ENCODE measurements at regions not wholly inside any gene's neighbourhood (a gene's known extent, or its start where the extent isn't known, plus 50 kb on each side); places are given as distances from the start of the nearest gene placed in this dataset.
"Not testable (repeated sequence)": the region's sequence is repeated elsewhere in the genome, so short reads cannot be mapped to it uniquely, and the experiment has no call there.

- TF ChIP-seq, protein P1, sequence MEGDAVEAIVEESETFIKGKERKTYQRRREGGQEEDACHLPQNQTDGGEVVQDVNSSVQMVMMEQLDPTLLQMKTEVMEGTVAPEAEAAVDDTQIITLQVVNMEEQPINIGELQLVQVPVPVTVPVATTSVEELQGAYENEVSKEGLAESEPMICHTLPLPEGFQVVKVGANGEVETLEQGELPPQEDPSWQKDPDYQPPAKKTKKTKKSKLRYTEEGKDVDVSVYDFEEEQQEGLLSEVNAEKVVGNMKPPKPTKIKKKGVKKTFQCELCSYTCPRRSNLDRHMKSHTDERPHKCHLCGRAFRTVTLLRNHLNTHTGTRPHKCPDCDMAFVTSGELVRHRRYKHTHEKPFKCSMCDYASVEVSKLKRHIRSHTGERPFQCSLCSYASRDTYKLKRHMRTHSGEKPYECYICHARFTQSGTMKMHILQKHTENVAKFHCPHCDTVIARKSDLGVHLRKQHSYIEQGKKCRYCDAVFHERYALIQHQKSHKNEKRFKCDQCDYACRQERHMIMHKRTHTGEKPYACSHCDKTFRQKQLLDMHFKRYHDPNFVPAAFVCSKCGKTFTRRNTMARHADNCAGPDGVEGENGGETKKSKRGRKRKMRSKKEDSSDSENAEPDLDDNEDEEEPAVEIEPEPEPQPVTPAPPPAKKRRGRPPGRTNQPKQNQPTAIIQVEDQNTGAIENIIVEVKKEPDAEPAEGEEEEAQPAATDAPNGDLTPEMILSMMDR (conservative IDR thresholded peaks at IDR 0.05; ENCODE audit: low read depth in 2 of 2): not testable (repeated sequence)
- not testable (repeated sequence) for TF ChIP-seq EZH2phosphoT487 (IDR thresholded peaks at IDR 0.05; ENCODE audit: unreplicated experiment)
These were observed 72.5 kb downstream of the NPIPB5 start for GRCh38 chr16:22583195-22583594.
